Endothelial cell (in vitro differentiated cells): ENCODE measurements at regions not wholly inside any gene's neighbourhood (a gene's known extent, or its start where the extent isn't known, plus 50 kb on each side); places are given as distances from the start of the nearest gene placed in this dataset.
"Not testable (repeated sequence)": the region's sequence is repeated elsewhere in the genome, so short reads cannot be mapped to it uniquely, and the experiment has no call there.

Experiments
- DNase-seq: peaks from one replicate; pipeline ENCODE4 v3.0.0; 2021; ENCODE audit warnings: low spot score
- H3K27ac Mint-ChIP-seq: one replicate; pipeline ENCODE4 v1.8.0; 2021; ENCODE audit warnings: mixed read lengths, inconsistent platforms; ENCODE audit not compliant: unreplicated experiment
- H3K27me3 Mint-ChIP-seq: one replicate; pipeline ENCODE4 v1.8.0; 2021; ENCODE audit warnings: mild to moderate bottlenecking, moderate library complexity, mixed read lengths, inconsistent platforms; ENCODE audit not compliant: unreplicated experiment
- H3K36me3 Mint-ChIP-seq: one replicate; pipeline ENCODE4 v1.8.0; 2021; ENCODE audit warnings: mild to moderate bottlenecking, low read depth, mixed read lengths, inconsistent platforms; ENCODE audit not compliant: unreplicated experiment
- H3K4me1 Mint-ChIP-seq: one replicate; pipeline ENCODE4 v1.8.0; 2021; ENCODE audit warnings: mild to moderate bottlenecking, mixed read lengths, inconsistent platforms; ENCODE audit not compliant: unreplicated experiment
- H3K4me3 Mint-ChIP-seq: one replicate; pipeline ENCODE4 v1.8.0; 2021; ENCODE audit warnings: mild to moderate bottlenecking, mixed read lengths, inconsistent platforms; ENCODE audit not compliant: unreplicated experiment
- H3K9me3 Mint-ChIP-seq: one replicate; pipeline ENCODE4 v1.8.0; 2021; ENCODE audit warnings: mixed read lengths, inconsistent platforms; ENCODE audit not compliant: unreplicated experiment
- TF ChIP-seq, protein P1 (sequence below): fragments of 200-600 bp; sonication (generic); IDR thresholded peaks from one replicate; pipeline ENCODE4 v1.5.0; 2021; ENCODE audit warnings: antibody characterized with exemption; ENCODE audit not compliant: unreplicated experiment

DNA sequence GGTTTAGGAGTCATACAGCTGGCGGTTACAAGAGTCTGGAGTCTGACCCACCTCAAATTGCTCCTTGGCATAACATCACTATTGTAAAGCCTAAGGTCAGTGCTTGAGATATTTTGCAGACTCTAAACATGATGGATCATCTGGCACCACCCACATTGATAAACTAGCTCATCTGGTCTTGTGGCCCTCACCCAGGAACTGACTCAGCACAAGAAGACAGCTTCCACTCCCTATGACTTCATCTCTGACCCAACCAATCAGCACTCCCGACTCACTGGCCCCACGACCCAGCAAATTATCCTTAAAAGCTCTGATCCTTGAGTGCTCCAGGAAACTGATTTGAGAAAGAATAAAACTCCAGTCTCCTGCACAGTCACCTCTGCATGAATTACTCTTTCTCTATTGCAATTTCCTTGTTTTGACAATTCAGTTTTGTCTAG is 115.9 kb downstream of the CD24 start:
- H3K9me3 Mint-ChIP-seq: peaks cover 24% of the 10 kb centered on the region
- TF ChIP-seq, protein P1, sequence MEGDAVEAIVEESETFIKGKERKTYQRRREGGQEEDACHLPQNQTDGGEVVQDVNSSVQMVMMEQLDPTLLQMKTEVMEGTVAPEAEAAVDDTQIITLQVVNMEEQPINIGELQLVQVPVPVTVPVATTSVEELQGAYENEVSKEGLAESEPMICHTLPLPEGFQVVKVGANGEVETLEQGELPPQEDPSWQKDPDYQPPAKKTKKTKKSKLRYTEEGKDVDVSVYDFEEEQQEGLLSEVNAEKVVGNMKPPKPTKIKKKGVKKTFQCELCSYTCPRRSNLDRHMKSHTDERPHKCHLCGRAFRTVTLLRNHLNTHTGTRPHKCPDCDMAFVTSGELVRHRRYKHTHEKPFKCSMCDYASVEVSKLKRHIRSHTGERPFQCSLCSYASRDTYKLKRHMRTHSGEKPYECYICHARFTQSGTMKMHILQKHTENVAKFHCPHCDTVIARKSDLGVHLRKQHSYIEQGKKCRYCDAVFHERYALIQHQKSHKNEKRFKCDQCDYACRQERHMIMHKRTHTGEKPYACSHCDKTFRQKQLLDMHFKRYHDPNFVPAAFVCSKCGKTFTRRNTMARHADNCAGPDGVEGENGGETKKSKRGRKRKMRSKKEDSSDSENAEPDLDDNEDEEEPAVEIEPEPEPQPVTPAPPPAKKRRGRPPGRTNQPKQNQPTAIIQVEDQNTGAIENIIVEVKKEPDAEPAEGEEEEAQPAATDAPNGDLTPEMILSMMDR: no peak
- H3K4me1 Mint-ChIP-seq: no peaks in the 10 kb centered on the region
- H3K4me3 Mint-ChIP-seq: no peak overlapping the region
- H3K27ac Mint-ChIP-seq: no peak overlapping the region
- no peak for DNase-seq
- peaks cover 10% of the 10 kb centered on the region for H3K27me3 Mint-ChIP-seq
- H3K36me3 Mint-ChIP-seq: peaks cover 37% of the 10 kb centered on the region

DNA sequence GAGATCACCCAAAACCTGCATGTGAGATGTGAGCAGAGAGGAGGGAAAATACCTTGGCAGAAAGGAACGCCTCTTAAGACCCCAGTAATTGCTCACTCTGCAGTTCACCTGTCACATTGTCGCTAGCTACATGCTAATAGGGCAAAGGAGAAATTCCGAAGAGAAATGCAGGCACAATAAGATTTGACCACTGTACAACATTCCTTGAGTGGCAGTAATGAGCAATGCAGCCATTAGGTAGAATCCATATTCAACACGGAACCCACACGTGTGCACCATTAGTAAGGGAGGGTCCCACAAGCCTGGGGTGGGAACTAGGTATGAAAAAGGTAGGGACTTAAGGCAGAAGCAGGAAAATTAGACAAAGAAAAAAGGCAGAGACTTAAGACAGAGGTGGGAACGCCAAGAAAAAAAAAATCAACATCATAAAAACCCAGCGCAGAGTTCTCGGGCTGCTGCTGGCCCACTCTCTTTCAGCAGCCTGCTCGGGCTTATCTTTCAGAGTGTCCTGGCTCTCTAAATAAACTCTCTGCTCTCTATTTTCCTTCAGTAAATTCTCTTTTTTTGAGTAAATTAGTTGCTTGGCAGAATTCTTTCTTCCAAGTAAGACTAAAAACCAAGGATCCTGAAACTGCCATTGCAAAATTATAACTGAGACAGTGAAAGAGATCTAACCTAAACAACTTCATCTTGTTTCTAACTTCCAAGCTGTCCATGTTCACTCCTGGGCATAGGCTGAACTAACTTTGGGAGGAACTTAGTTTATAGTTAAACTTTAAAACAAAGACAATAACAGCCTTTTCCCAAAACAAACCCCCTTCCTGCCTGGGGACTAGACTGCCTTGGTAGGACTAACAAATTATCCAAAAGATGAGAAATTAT is 116.5 kb downstream of the CD24 start:
- Mint-ChIP-seq H3K9me3 (peaks cover 24% of the 10 kb centered on the region), H3K4me1 (no peaks in the 10 kb centered on the region), H3K4me3 (peak overlapping the region; percentile 10), H3K27ac (no peak overlapping the region), H3K36me3 (peaks cover 34% of the 10 kb centered on the region), H3K27me3 (peaks cover 10% of the 10 kb centered on the region)
- no peak for DNase-seq
- TF ChIP-seq, protein P1: no peak

DNA sequence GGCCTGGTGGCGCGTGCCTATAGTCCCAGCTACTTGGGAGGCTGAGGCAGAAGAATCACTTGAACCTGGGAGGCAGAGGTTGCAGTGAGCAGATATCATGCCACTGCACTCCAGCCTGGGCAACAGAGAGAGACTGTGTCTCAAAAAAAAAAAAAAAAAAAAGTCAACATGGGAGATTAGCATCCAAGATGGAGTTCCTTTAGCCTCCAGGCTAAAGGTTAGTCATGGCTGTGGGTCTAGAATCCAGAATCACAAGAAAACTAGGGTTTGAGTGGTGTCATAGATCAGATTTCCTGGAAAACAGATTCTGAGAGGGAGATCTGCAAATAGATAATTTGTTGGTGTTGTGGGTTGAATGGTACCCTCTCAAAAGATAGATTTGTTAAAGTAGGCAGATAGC is 117.2 kb downstream of the CD24 start:
- peak overlapping the region; percentile 10 for H3K4me3 Mint-ChIP-seq
- H3K4me1 Mint-ChIP-seq, H3K27me3 Mint-ChIP-seq, H3K27ac Mint-ChIP-seq, DNase-seq: not testable (repeated sequence)
- H3K9me3 Mint-ChIP-seq: peaks cover 21% of the 10 kb centered on the region
- peaks cover 30% of the 10 kb centered on the region for H3K36me3 Mint-ChIP-seq

DNA sequence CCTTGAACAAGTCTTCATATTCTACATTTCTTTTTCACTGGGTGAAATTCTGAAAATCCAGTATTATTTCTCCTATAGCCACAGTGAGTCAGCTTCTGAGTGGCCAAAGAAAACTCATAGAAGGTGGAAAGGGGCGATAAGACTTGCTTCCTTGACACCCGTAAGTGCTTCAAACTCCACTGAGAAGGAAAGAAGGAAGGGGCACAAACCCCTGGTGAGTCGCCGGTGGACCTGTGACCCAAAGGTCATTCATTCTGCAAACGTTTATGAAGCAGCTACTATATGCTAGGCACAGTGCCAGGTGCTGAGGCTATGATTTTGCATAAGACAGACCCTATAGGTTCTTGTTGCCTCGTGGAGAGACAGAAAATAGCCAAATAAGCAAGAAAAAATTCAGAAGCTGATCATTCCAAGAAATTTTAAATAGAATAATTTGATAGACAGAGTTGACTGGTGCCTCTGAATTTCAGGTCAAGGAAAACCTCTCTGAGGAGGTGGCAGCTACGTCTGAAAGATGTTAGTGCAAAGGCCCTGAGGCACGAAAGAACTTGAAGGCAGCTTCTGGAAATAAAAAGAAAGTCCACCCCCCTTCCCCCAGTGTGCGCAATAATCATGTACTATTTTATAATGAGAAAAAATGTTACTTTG is 118.2 kb downstream of the CD24 start:
- H3K4me3 Mint-ChIP-seq: no peak overlapping the region
- peaks cover 24% of the 10 kb centered on the region for H3K36me3 Mint-ChIP-seq
- H3K27me3 Mint-ChIP-seq: peaks cover 6% of the 10 kb centered on the region
- TF ChIP-seq, protein P1: no peak
- no peaks in the 10 kb centered on the region for H3K4me1 Mint-ChIP-seq
- DNase-seq: no peak
- peaks cover 17% of the 10 kb centered on the region for H3K9me3 Mint-ChIP-seq
- H3K27ac Mint-ChIP-seq: no peak overlapping the region

DNA sequence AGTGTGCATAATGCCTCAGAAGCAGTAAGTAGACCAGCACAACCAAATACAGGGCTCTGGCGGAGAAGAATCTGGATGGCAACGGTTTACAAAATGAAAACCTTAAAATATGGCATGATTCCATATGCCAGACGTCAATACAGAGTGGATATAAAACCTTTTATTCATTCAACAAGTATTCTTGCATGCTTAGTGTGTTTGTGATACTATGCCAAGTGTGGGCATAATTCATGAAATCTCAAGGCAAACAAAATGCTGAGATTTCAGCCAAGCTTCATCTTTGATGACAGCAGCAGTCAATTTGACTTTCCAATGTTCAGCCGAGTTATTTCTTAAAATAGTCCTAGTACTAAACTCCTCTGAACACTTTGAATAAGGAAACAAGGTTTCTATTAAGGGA is 119.4 kb downstream of the CD24 start:
- peaks cover 9% of the 10 kb centered on the region for H3K9me3 Mint-ChIP-seq
- no peak overlapping the region for H3K27ac Mint-ChIP-seq
- TF ChIP-seq, protein P1: no peak
- peaks cover 12% of the 10 kb centered on the region for H3K36me3 Mint-ChIP-seq
- H3K4me1 Mint-ChIP-seq: peaks cover 3% of the 10 kb centered on the region
- H3K27me3 Mint-ChIP-seq: peaks cover 6% of the 10 kb centered on the region
- DNase-seq: no peak
- H3K4me3 Mint-ChIP-seq: no peak overlapping the region
